ENCODE measurements at regions not wholly inside any gene's neighbourhood (a gene's known extent, or its start where the extent isn't known, plus 50 kb on each side); places are given as distances from the start of the nearest gene placed in this dataset.
"Not testable (repeated sequence)": the region's sequence is repeated elsewhere in the genome, so short reads cannot be mapped to it uniquely, and the experiment has no call there.

GRCh38 chr2:7169593-7169992, 252.4 kb downstream of the RNF144A start:
- TF ChIP-seq, protein P1, sequence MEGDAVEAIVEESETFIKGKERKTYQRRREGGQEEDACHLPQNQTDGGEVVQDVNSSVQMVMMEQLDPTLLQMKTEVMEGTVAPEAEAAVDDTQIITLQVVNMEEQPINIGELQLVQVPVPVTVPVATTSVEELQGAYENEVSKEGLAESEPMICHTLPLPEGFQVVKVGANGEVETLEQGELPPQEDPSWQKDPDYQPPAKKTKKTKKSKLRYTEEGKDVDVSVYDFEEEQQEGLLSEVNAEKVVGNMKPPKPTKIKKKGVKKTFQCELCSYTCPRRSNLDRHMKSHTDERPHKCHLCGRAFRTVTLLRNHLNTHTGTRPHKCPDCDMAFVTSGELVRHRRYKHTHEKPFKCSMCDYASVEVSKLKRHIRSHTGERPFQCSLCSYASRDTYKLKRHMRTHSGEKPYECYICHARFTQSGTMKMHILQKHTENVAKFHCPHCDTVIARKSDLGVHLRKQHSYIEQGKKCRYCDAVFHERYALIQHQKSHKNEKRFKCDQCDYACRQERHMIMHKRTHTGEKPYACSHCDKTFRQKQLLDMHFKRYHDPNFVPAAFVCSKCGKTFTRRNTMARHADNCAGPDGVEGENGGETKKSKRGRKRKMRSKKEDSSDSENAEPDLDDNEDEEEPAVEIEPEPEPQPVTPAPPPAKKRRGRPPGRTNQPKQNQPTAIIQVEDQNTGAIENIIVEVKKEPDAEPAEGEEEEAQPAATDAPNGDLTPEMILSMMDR (conservative IDR thresholded peaks at IDR 0.05; ENCODE audit: control insufficient read depth, insufficient read depth, low read depth, low read length): no peak
- H3K4me3 ChIP-seq (ENCODE audit: control insufficient read depth, low read depth, low read length): no peak overlapping the region
- no peak for DNase-seq (ENCODE audit: low read depth)

DNA sequence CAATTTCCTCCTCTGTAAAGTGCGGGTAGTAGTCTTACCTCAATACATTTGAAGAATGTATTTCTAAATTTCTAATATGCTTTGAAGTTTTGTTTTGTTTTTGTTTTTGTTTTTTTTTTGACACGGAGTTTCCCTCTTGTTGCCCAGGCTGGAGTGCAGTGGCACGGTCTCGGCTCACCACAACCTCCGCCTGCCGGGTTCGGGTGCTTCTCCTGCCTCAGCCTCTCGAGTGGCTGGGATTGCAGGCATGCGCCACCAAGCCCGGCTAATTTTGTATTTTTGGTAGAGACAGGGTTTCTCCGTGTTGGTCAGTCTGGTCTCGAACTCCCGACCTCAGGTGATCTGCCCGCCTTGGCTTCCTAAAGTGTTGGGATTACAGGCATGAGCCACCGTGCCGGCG, 261.8 kb downstream of the RNF144A start:
- not testable (repeated sequence) for H3K4me3 ChIP-seq (ENCODE audit: control insufficient read depth, low read depth, low read length); DNase-seq (ENCODE audit: low read depth)

DNA sequence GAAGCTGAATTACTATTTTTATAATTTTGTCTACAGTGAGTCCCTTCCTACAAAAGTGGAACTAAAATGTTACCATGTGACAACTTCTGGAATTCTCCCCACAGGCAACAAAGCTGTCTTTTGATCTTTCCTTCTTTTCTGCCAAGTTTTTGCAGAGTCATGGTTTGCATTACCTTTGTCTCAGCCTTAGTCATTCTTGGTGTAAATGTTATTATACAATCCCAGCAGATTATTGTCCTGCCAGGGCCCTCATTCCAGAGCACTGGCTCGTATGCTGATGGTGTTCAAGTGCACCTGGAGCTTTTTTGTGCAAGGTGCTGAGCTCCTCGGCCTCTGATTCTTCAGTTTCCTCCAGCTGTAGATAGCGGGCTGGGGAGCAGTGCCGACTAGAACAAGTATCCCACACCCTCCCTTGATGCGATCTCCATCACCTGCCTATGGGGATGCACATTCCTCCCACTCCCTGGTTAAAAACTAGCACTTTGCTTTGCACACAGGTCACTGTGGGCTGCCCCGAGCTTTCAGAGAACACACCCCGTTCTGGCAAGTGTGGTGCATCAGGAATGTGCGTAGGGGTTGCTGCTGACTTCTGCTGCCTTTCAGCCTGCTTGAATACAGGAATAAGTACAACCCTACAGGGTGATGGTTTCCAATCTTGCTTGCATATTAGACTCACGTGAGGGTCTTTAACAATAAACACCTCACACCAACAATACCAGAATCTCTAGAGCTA, 263.6 kb downstream of the RNF144A start:
- peak; percentile 27 for DNase-seq (ENCODE audit: low read depth)
- TF ChIP-seq, protein P1 (conservative IDR thresholded peaks at IDR 0.05; ENCODE audit: control insufficient read depth, insufficient read depth, low read depth, low read length): no peak
- H3K4me3 ChIP-seq (ENCODE audit: control insufficient read depth, low read depth, low read length): no peak overlapping the region

GRCh38 chr2:7182525-7182924, 265.3 kb downstream of the RNF144A start:
- H3K4me3 ChIP-seq (ENCODE audit: control insufficient read depth, low read depth, low read length): no peak overlapping the region
- DNase-seq (ENCODE audit: low read depth): no peak
- TF ChIP-seq, protein P1 (conservative IDR thresholded peaks at IDR 0.05; ENCODE audit: control insufficient read depth, insufficient read depth, low read depth, low read length): no peak

- no peak overlapping the region for H3K4me3 ChIP-seq (ENCODE audit: control insufficient read depth, low read depth, low read length)
- no peak for DNase-seq (ENCODE audit: low read depth)
- TF ChIP-seq, protein P1 (conservative IDR thresholded peaks at IDR 0.05; ENCODE audit: control insufficient read depth, insufficient read depth, low read depth, low read length): no peak
These were observed 271.9 kb downstream of the RNF144A start for GRCh38 chr2:7189106-7189505.

GRCh38 chr2:7190587-7191324, 273.5 kb downstream of the RNF144A start:
- TF ChIP-seq, protein P1 (conservative IDR thresholded peaks at IDR 0.05; ENCODE audit: control insufficient read depth, insufficient read depth, low read depth, low read length): no peak
- peak; percentile 3 for DNase-seq (ENCODE audit: low read depth)
- no peak overlapping the region for H3K4me3 ChIP-seq (ENCODE audit: control insufficient read depth, low read depth, low read length)

- H3K4me3 ChIP-seq (ENCODE audit: control insufficient read depth, low read depth, low read length): no peak overlapping the region
- DNase-seq (ENCODE audit: low read depth): peak; percentile 70
- TF ChIP-seq, protein P1 (conservative IDR thresholded peaks at IDR 0.05; ENCODE audit: control insufficient read depth, insufficient read depth, low read depth, low read length): no peak
These were observed 274.7 kb downstream of the RNF144A start for GRCh38 chr2:7191932-7192331.

Measured in fibroblast of mammary gland (primary cell).